ENCODE measurements at regions not wholly inside any gene's neighbourhood (a gene's known extent, or its start where the extent isn't known, plus 50 kb on each side); places are given as distances from the start of the nearest gene placed in this dataset.

DNA sequence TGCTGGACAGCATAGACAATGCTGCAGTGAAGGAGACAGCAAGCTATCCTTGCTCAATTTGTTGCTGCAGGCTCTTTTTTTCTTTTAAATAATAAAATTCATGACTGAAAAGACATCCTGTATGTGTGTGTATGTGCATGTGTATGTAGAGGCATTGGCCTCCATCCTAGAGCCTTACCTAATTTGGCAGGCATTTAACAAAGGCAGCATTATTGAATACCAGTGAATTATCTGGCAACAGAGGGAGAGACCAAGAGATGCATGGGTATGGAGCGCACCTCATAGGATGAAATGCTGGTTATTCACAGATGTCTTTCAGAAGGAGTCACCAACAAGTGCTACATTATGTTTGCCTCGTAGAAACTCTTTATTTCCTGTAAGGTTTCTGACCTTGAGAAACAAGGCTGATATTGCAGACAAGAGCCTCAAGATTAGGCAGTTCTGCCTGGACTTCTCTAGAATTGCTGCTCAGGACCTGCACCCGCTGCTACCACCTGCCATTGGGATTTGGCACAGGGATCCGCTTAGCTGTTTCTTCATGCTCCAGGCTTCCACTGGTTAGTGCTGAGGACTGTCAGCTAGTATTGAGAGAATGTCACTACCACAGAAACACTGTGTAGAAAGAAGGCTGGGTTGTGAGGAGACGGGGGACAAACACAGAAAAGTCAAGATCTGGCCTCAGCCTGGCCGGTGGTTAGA, 247.7 kb upstream of the RFX3 start:
- no peak for TF ChIP-seq POLR2A (IDR thresholded peaks at IDR 0.05)
- TF ChIP-seq, protein P1, sequence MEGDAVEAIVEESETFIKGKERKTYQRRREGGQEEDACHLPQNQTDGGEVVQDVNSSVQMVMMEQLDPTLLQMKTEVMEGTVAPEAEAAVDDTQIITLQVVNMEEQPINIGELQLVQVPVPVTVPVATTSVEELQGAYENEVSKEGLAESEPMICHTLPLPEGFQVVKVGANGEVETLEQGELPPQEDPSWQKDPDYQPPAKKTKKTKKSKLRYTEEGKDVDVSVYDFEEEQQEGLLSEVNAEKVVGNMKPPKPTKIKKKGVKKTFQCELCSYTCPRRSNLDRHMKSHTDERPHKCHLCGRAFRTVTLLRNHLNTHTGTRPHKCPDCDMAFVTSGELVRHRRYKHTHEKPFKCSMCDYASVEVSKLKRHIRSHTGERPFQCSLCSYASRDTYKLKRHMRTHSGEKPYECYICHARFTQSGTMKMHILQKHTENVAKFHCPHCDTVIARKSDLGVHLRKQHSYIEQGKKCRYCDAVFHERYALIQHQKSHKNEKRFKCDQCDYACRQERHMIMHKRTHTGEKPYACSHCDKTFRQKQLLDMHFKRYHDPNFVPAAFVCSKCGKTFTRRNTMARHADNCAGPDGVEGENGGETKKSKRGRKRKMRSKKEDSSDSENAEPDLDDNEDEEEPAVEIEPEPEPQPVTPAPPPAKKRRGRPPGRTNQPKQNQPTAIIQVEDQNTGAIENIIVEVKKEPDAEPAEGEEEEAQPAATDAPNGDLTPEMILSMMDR (IDR thresholded peaks at IDR 0.05), result no peak
